OCI-LY1 (cell line): ENCODE measurements at regions not wholly inside any gene's neighbourhood (a gene's known extent, or its start where the extent isn't known, plus 50 kb on each side); places are given as distances from the start of the nearest gene placed in this dataset.

Experiments
- EZH2 ChIP-seq: fragments of 200-600 bp; sonication (generic), shearing (Covaris generic); IDR thresholded peaks from 2 replicates; pipeline ENCODE4 v1.8.0; 2017; ENCODE audit warnings: borderline replicate concordance, mixed run types, mild to moderate bottlenecking, antibody characterized with exemption, low read length, moderate library complexity, mixed read lengths
- TF ChIP-seq, protein P1 (sequence below): fragments of 200-600 bp; sonication (generic), shearing (Covaris generic); IDR thresholded peaks from 2 replicates; pipeline ENCODE4 v1.5.1; 2017; ENCODE audit warnings: mild to moderate bottlenecking, antibody characterized with exemption, low read length, moderate library complexity, mixed read lengths

DNA sequence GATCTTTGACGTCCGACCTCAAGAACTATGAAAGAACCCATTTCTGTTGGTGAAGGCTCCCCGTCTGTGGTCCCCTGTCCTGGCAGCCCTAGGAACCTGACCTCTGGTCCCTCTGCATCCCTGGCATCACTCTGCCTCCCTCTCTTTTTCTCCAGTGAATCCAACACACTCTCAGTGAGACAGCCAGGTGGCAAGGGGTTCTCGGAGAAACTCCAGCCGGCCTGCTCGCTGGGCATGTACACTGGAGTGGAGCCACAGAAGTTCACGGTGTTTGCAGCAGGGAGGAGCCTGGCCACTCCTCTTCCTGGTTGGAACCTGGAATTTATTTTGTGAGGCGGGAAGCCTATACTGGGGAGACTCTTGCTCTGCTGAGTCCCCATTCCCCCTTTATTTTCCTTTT, 230.2 kb upstream of the AJAP1 start:
- TF ChIP-seq, protein P1, sequence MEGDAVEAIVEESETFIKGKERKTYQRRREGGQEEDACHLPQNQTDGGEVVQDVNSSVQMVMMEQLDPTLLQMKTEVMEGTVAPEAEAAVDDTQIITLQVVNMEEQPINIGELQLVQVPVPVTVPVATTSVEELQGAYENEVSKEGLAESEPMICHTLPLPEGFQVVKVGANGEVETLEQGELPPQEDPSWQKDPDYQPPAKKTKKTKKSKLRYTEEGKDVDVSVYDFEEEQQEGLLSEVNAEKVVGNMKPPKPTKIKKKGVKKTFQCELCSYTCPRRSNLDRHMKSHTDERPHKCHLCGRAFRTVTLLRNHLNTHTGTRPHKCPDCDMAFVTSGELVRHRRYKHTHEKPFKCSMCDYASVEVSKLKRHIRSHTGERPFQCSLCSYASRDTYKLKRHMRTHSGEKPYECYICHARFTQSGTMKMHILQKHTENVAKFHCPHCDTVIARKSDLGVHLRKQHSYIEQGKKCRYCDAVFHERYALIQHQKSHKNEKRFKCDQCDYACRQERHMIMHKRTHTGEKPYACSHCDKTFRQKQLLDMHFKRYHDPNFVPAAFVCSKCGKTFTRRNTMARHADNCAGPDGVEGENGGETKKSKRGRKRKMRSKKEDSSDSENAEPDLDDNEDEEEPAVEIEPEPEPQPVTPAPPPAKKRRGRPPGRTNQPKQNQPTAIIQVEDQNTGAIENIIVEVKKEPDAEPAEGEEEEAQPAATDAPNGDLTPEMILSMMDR, result no peak
- TF ChIP-seq EZH2, result no peak
